GM19328 (cell line): ENCODE measurements at regions not wholly inside any gene's neighbourhood (a gene's known extent, or its start where the extent isn't known, plus 50 kb on each side); places are given as distances from the start of the nearest gene placed in this dataset.

ENCODE experiments used
- ATAC-seq: cut with Tn5 transposase; IDR thresholded peaks from one replicate; pipeline ENCODE4 v1.9.1; 2021; ENCODE audit warnings: mild to moderate bottlenecking, moderate library complexity; ENCODE audit not compliant: unreplicated experiment

DNA sequence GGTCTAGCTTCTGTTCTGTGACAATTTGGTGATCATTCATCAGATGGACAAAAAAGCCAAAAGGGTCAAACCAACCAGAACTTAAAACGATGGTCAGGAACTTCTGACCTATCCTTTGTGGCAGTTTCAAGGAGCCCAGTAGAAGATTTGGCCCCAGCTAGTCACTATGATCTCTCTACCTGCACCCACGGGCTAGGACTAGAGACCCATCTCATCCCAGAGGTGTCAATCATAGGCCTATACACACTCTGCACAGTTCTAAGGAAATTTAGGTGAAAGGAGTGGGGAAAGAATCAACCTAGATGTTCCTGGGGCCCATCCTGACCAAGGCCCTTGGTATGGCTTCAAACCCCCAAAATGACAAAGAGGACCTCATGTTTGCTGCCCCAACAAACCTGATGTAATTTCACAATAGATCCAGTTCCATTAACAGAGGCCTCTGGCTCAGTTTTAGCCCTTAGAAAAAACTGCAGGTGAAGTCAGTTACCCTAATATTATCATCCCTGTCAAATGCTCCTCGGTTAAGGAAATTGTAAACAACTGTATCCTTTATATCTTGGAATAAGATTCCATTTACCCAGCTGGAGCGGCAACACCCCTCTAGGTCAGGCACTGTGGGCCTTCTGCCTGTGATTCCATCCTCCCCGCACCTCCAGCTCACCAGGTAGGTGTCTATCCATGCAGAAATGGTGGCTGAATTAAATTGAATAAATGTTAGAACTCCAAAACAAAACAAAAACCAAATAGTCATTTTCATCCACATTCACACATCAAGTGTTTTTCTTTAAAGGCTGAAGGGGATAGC is 138.7 kb downstream of the ENC1 start:
- ATAC-seq, result no peak

DNA sequence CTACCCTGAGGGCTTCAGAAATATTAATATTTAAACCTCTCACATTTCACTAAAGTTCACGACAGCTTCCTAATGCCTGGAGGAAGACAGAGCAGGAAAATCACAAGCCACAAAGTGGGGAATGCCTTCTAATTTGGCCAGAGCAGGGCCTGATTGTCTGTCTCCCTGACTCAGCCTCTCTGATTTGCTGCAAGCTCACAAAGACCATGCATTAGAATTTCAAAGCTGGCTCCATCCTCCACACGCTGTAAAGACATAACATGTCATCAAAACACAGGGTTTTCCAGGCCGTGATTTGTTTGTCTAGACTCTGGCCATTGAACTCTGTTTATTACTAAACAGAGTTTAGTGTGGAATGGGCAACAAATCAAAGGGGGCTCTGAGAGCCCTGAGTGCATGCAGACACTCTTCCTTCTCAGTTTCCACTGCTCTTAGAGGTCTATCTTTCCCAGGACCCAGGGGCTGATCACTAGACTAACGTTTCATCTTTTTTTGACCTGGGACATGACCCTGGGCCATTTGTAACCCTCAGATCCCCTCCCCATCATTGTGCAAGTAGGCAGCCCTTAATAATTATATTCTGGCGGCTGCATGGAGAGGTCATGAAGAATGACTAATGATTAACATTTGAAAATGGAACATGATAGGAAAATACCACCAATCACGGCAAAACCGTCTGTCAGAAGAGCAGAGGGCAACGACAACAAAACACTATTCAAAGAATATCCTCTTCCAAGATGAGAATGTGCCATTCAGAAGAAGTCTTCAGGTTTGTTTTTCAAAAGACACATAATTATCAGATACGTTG is 140.2 kb downstream of the ENC1 start:
- no peak for ATAC-seq

DNA sequence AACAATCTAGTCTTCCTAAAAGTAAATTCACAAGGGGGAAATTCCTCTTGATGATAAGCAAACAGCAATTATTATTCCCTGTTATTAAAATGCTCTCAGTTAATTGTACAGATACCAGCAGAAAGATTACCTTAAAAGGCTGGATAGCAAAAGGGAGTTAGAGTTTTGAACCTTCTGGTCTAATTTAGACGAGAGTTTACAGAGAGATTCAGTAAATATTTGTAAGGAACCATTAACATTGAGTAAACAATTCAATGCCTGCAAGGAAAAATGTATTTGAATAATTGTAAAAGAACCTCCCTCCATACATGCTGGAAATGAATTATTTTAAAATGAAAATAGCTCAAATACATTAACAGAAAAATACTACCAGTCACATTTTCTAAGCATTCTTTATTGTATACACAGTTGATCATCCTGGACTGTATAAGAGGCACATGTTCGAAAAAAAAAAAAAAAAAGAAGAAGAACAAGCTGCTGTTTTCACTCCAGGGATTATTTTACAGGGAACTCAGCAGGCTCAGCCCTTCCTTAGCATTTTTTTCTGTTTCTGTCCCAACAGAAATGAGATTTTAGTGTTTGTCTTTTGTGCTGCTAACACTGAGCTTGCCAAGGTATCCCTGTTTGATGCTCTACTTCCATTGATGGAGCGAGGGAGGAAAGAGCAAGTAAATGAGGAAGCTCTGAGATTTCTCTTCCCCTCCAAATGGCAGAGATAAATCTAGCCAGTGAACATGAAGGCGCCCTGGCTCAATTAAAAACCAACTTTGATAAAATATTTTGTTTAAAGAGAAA is 141.1 kb downstream of the ENC1 start:
- ATAC-seq, result no peak

DNA sequence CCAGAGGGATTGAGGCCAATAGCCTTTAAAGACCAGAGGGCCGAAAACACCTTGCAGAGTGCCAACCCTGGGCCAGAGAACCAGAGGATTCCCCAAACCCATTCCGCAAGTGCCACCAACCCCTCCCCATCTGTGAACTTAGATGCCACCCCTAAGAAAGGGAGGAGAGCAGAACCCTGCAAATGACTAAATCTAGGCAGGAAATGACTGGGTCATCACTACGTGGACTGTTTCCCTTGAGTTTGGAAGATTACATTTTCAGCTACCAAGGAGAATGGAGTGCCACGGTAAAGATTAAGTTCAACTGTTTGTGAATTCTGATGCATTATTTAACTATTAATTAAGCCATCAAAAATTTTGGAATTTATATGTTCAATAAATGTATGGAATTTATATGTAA is 142.8 kb downstream of the ENC1 start:
- no peak for ATAC-seq

DNA sequence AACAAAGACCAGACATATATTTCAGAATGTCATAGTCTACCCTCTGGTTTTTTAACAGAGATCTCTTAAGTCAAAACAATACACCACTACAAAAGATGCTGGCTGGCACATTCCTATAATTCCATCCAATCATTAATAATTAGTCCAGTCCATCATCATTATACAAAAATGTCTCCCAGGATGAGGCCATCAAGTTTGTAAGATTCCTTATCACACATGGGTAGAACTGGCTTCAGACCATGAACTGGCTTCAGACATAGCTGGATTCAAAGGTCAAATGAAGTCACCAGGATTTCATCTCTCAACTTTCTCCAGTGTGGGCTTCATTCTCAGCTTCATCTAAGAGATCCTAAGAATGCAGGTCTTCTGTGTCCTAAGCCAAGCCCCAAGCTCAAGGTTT is 147.1 kb downstream of the ENC1 start:
- no peak for ATAC-seq

DNA sequence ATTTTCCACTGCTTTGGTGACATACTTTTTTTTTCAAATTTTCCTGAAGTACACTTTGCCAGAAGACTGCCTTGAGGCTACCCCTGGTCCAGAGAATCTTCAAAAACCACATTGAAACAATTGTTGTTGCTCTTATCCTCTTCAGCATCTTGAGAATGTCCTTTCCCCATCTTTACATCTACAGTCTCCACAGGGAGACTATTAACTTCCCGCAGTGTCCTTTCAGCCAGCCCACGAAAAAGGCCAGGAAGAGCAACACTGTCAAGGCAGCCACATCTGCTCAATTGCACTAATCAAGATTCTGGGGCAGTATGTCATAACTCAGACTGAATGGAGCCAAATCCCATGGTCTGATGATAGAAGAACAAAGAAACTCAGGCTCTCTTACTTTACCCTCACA is 148.3 kb downstream of the ENC1 start:
- no peak for ATAC-seq

DNA sequence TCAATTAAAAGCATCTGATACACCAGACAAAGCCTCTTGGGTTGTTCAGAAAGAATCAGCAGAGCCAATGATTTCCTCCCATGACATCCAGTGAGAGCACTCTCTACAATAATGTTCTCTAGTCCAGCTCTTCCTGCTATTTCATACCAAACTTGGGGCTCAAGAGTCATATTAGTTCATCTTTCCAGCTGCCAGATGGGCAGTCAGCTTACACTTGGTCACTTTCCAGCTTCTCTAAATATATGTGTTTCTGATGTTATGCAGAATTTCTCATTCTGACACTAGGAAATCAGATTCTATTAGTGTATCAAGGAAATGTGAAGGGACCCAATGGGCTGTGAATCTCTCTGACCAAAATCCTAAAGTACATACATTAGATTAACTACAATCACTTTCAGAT is 148.9 kb downstream of the ENC1 start:
- no peak for ATAC-seq

DNA sequence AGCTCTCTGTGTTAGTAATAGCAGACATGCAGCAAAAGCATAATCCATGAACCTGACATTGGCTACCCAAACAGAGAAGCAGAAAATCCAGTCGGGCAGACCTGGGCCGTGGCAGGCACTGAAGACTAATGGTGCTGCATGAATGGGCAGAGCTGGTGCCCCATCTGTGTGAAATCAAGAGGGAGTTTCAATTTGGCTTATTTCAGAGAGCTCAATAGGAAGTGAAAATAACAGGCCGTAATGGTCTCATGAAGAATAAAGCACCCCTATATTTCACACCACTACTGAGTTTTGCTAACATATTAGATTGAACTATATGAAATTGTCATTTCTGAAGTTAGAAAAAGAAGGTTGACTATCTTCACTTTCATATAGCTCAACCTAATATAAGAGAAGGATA is 149.7 kb downstream of the ENC1 start:
- peak; percentile 97 for ATAC-seq

DNA sequence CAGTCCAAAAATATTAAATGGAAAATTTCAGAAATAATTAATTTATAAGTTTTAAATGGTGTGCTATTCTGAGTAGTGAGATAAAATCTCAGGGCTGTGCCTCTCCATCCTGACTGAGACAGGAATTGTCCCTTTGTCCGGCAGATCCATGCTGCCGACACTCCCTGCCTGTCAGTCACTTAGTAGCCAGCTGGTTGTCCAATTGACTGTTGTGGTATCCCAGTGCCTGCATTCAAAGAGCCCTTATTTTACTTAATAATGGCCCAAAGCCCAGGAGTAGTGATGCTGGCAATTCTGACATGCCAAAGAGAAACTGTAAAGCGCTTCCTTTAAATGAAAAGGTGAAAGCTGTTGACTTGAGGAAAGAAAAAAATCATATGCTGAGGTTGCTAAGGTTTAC is 157.5 kb downstream of the ENC1 start:
- ATAC-seq, result no peak

DNA sequence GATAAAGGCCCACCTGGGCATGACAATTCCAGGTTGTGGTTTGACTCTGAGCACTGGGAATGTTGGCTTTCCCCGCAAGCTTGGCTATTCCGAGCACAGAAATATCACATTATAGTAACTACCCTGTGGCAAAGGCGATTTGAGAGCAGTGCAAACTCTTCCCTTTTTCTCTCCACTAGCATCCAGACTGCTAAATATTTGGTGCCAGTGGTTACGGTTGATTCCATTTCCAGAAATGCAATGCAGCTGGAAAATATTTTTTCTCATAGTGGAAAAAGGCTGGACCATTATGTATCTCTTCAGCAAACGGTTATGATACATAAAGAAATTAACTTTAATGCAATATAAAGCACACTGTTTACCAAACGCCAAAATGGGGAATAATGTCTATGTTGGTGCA is 158.0 kb downstream of the ENC1 start:
- no peak for ATAC-seq

DNA sequence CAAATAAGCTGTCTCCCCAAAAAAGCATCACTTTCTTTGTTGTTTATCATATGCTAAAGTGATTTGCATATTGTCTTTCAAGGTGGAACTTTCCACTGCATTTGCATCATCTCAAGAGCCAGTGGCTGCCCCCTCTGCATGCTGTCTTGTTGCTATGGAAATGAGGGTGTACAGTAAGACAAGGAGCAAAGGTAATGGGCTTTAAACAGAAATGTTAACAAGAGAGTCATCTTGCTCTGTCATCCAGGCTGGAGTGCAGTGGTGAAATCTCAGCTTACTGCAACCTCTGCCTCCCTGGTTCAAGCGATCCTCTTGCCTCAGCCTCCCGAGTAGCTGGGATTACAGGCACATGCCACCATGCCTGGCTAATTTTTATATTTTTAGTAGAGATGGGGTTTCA is 159.2 kb downstream of the ENC1 start:
- peak; percentile 81 for ATAC-seq

DNA sequence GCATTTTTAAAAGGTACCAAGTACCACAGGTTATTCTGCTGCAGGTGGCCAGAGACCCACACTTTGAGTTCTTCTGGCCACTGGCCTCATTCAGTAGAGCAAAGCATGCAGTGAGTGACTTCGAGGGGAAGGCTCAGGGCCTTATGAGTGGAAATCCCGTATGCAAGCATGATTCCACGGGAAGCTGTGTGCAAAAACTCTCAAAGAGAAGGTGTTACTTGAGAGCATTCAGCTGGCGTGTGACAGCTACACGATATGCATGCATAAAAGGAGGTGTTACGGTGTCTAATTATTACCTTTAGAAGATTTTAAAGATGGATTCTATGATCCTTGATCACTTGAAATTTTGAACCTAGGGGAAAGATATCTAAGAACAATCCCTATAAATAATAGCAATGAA is 160.3 kb downstream of the ENC1 start:
- no peak for ATAC-seq

DNA sequence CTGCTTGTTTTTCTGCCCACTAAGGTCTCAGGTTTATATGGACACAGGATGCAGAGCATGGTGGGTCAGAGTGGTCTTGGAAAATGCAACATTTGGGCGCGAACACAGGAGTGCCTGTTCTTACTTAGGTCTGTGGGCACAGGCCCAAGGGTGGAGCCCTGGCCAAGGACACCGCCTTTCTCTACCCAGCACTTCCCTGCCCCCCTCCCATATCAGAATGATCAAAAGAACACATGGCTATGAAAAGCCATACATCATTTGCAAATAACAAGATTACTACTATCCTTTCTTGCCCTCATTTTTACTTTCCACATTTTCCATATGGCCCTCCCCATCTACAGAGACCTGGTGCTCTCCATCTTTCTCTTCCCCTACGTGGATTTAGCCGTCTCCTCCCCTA is 162.2 kb downstream of the ENC1 start:
- ATAC-seq, result no peak

DNA sequence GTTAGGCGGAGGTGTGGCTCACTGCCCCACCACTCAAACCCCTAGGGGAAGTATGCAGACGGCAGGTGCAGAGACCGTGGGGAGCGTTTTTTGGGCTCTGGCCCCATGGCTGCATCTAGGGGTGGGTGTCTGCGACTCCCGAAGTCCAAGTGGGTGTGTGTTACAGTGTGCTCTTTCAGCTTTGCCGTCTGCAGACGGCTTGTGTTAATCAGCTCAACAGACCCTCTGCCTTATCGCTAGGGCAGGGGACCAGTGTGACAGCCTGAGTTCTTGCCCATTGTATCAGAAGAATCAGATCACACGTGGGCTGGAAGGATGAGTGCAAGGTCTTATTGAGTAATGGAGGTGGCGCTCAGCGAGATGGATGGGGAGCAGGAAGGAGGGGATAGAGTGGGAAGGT is 162.8 kb downstream of the ENC1 start:
- ATAC-seq, result no peak

DNA sequence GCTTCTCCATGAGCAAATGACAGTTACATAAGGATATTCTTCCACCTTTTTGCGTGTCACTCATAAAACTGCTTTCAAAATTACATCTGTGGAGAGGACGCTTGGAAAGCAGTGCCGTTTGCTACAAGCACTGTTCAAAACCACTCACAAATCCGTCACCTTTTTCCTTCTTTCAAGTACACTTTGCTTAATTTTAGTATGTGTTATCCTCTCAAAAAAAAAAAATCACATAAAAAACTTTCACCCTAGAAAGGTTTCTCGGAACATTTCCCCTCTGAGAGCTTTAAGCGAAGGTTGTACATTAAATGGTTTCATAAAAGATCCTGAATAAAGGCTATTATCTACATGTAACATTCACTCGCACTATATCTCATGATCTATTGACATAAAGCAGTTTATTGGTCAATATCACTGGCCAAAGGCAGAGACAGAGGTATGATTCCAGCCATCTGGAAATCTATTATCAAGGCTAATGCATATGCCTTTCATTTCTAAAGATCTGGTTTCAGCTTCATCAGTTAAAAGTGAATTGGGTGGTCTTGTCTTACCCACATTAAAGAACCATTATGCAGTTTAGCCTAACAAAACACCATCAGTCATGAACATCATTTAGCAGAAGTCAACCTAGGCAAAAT is 163.6 kb downstream of the ENC1 start:
- no peak for ATAC-seq

DNA sequence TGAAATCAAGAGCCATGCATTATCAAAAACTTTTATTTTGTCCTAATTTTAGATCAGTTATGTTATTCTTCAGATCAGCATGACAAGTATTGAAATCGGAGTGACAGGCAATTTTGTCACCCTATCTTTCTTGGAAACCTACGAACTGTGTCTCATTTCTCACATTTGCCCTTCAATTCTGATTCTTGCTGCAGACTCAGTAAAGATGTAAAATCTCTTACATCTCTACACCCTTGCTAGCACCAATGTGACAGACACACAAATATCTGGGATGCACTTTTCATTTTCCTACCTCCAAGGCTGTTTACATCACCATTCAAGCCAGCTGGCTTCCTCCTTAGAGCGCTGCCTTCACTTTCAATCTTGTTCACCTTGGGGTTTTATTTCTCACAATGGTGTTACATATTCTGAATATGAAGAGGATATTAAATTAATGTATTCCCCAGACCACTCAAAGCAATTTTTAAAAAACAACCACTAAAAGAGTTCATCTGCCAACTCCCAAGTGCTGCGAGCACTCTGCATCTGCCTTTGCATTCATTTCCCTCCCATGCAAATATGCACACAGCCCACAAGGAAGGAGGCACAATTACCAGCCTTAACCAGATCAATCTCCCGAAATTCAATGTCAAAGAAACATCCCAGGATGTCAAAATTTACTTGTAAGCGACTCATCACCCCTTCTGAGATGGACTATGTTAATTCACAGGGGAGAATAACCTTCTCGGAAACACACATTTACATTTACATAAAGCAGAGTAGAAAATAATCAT is 164.3 kb downstream of the ENC1 start:
- ATAC-seq, result no peak

DNA sequence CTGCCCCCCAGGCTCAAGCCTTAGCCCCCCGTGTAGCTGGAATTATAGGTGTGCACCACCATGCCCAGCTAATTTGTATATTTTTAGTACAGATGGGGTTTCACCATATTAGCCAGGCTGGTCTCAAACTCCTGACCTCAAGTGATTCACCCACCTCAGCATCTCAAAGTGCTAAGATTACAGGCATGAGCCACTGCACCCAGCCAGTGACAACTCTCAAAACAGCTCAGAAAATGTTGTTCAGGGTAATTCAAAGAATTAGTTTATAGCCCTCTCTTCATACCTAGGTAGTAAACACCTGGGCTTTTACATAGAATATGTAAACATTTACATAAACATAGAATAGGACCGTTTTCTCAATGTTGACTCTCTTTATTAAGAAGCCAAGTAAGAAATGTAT is 168.7 kb downstream of the ENC1 start:
- ATAC-seq, result no peak

DNA sequence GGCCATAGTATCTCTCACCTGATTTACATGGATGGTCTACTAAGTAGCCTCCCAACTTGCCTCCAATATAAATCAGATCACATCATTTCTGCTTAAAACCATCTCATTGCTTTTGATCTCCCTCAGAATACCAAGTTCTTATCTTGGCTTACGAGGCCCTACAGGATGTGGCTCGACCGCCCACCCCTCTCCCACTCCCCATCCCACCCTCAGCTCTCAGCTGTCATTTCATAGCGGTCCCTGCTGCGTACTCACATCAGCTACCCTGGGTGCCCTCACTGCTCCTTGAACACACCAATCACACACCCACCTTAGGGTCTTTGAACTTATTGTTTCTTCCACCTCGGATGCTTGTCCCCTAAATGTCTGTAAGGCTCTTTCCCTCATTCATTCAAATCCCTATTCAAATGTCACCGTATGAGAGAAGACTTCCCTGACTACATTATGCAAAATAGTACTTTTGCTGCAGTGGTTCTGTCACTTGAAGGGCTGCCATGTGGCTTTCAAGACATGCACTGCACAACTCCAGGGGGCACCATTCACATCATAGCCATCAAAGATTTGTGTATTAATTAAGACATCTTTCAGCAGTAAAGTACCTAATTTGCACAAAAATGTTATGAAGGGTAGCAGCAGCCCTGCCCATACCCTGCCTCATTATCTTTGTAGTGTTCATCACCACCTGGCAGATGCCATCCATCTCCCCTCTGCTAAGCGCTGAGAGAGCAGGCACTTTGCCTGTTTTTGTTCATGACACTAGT is 171.1 kb downstream of the ENC1 start:
- no peak for ATAC-seq

DNA sequence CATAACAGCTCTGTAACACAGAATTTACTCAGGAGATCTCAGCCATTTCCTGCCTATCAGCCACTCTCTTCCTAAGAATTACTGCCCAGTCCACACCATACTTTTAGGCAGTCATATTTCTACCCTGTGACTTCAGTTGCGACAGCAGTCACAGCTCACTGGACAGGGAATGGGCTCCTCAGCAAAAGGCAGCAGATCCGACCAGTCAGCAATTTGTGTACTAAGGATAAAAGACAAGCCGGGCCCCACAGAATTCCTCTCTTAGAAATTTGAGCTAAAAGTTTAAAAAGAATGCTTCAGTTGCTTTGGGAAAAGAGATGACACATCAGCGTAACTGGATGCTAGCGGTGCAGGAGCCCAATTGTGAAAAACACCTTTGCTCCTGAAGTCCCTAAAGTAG is 172.1 kb downstream of the ENC1 start:
- ATAC-seq, result no peak

DNA sequence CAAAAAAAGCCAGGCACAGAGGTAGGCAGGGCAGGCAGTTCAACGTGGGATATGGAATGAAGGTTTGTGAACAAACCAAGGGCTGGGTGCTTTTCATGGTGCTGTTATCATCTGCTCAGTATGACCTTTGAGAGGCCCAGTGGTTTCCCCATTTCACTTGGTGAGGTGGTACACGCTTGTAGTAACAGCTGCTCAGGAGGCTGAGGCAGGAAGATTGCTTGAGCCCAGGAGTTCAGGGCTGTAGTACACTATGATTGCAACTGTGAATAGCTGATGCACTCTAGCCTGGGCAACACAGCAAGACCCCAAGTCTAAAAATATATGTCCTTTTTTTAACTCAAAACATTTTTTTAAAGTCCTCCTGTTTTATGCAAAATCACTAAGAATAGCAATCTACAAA is 174.8 kb downstream of the ENC1 start:
- ATAC-seq, result no peak
